ENCODE measurements at regions not wholly inside any gene's neighbourhood (a gene's known extent, or its start where the extent isn't known, plus 50 kb on each side); places are given as distances from the start of the nearest gene placed in this dataset.

DNA sequence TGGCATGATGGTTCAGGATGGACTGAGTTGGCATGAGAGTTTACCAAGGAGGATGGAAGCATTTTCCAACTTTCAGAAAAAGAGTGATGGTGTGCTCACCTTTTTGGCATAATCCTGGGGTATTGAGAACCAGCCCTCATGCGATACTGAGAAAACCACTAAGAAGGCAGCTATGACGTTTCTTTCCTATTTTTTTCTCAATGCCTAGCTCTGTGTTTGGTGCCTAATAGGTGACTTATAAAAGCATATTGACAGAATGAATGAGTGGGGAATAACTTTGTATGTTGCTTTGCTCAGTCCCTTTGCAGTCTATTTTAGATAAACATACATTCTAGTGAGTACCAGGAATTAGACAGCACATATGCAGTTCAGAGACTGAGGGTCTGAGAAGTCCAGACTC lies 816.3 kb downstream of the DHX35 start:
- TF ChIP-seq CTCF (conservative IDR thresholded peaks at IDR 0.05; ENCODE audit: low read length) (no peak), EZH2phosphoT487 (IDR thresholded peaks at IDR 0.05; ENCODE audit: borderline replicate concordance) (no peak)
